ENCODE measurements at regions not wholly inside any gene's neighbourhood (a gene's known extent, or its start where the extent isn't known, plus 50 kb on each side); places are given as distances from the start of the nearest gene placed in this dataset.

GRCh38 chr4:129429581-129430320 is 333.8 kb downstream of the C4orf33 start:
- no peak overlapping the region for H3K27ac ChIP-seq
- TF ChIP-seq CTCF (IDR thresholded peaks at IDR 0.05): no peak
- TF ChIP-seq POLR2AphosphoS5 (IDR thresholded peaks at IDR 0.05): no peak
- TF ChIP-seq POLR2A (IDR thresholded peaks at IDR 0.05): no peak
- H3K9me3 ChIP-seq: no peaks in the 10 kb centered on the region
- no peak for DNase-seq (ENCODE audit: low spot score)
- H3K36me3 ChIP-seq: no peaks in the 10 kb centered on the region
- H3K27me3 ChIP-seq (replicated peaks; ENCODE audit: insufficient read depth): no peaks in the 10 kb centered on the region
- WGBS: 54% methylated on average over 2 of the region's 2 CpGs
- no peak overlapping the region for H3K4me3 ChIP-seq
- no peaks in the 10 kb centered on the region for H3K4me1 ChIP-seq (replicated peaks)
- intact Hi-C loops (cut with DNase I): no loop called here

GRCh38 chr4:129437347-129437746 is 341.4 kb downstream of the C4orf33 start:
- H3K9me3 ChIP-seq: no peaks in the 10 kb centered on the region
- H3K36me3 ChIP-seq: no peaks in the 10 kb centered on the region
- TF ChIP-seq POLR2AphosphoS5 (IDR thresholded peaks at IDR 0.05) (no peak), POLR2A (IDR thresholded peaks at IDR 0.05) (no peak), CTCF (IDR thresholded peaks at IDR 0.05) (no peak)
- H3K4me3 ChIP-seq: no peak overlapping the region
- H3K27ac ChIP-seq: no peak overlapping the region
- WGBS: 96% methylated on average over 4 of the region's 4 CpGs
- no peak for DNase-seq (ENCODE audit: low spot score)
- intact Hi-C loops (cut with DNase I): no loop called here
- no peaks in the 10 kb centered on the region for H3K27me3 ChIP-seq (replicated peaks; ENCODE audit: insufficient read depth)
- no peaks in the 10 kb centered on the region for H3K4me1 ChIP-seq (replicated peaks)

- TF ChIP-seq POLR2AphosphoS5 (IDR thresholded peaks at IDR 0.05) (no peak), CTCF (IDR thresholded peaks at IDR 0.05) (no peak), POLR2A (IDR thresholded peaks at IDR 0.05) (no peak)
- Histone ChIP-seq H3K27ac (no peak overlapping the region), H3K4me3 (no peak overlapping the region), H3K27me3 (replicated peaks; ENCODE audit: insufficient read depth) (no peaks in the 10 kb centered on the region), H3K9me3 (no peaks in the 10 kb centered on the region), H3K36me3 (no peaks in the 10 kb centered on the region), H3K4me1 (replicated peaks) (no peaks in the 10 kb centered on the region)
- intact Hi-C loops (cut with DNase I): no loop called here
- no peak for DNase-seq (ENCODE audit: low spot score)
- WGBS: 82% methylated on average over 4 of the region's 4 CpGs
Observed at GRCh38 chr4:129438456-129438981, 342.6 kb downstream of the C4orf33 start.

GRCh38 chr4:129446074-129446473 is 350.1 kb downstream of the C4orf33 start:
- 100% methylated on average over 1 of the region's 1 CpG for WGBS
- intact Hi-C loops (cut with DNase I): no loop called here
- no peak for TF ChIP-seq POLR2AphosphoS5 (IDR thresholded peaks at IDR 0.05)
- TF ChIP-seq CTCF (IDR thresholded peaks at IDR 0.05): no peak
- no peak for TF ChIP-seq POLR2A (IDR thresholded peaks at IDR 0.05)

More at GRCh38 chr4:129446074-129446473, 350.1 kb downstream of the C4orf33 start:
- Histone ChIP-seq H3K36me3 (no peaks in the 10 kb centered on the region), H3K4me1 (replicated peaks) (no peaks in the 10 kb centered on the region), H3K27ac (no peak overlapping the region), H3K27me3 (replicated peaks; ENCODE audit: insufficient read depth) (no peaks in the 10 kb centered on the region), H3K9me3 (no peaks in the 10 kb centered on the region), H3K4me3 (no peak overlapping the region)
- DNase-seq (ENCODE audit: low spot score): no peak
